ENCODE measurements at regions not wholly inside any gene's neighbourhood (a gene's known extent, or its start where the extent isn't known, plus 50 kb on each side); places are given as distances from the start of the nearest gene placed in this dataset.
"Not testable (repeated sequence)": the region's sequence is repeated elsewhere in the genome, so short reads cannot be mapped to it uniquely, and the experiment has no call there.

- DNase-seq: no peak
These were observed 2036.5 kb upstream of the CELF4 start for GRCh38 chr18:39602131-39602530.

DNA sequence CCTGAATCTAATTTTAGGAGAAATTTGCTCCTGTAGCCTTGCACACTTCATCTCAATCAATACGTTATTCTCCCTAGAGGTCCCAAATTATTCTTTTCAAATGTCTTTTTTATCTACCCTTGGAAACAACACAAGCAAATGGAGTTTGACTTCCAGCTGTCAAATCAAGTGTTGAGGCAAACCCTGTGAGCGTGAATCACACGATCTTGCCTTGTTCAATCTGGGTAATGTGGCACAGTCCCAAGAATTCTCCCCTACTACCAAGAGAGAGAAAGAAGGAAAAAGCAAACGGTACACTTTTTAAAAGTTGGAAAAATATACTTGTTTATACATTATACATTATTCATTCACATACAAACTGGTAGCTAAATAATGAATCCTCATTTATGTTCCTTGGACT, 2035.3 kb upstream of the CELF4 start:
- no peak for DNase-seq

GRCh38 chr18:39599251-39599650, 2033.7 kb upstream of the CELF4 start:
- no peak for DNase-seq

DNA sequence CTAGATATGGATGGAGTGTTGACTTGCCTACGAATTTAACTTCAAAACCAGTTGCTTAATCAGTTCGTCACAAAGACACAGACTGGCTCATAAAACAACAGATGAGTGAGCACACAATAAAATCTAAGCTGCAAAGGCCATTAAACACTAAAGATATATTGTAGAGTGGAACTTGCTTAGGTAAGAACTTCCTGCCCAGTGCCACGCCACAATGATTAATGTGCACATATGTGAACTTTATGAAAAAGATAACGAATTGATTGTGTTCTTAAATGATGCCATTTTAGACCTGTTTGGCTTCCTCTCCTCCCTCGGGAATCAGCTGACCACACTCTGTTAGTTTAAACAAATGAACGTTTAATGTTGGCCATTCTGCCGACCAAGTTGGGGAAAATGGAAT, 2031.3 kb upstream of the CELF4 start:
- no peak for DNase-seq

GRCh38 chr18:39596221-39596620, 2030.6 kb upstream of the CELF4 start:
- DNase-seq: no peak

GRCh38 chr18:39594206-39594605, 2028.6 kb upstream of the CELF4 start:
- DNase-seq: no peak

- DNase-seq: no peak
These were observed 2026.1 kb upstream of the CELF4 start for GRCh38 chr18:39591649-39592048.

DNA sequence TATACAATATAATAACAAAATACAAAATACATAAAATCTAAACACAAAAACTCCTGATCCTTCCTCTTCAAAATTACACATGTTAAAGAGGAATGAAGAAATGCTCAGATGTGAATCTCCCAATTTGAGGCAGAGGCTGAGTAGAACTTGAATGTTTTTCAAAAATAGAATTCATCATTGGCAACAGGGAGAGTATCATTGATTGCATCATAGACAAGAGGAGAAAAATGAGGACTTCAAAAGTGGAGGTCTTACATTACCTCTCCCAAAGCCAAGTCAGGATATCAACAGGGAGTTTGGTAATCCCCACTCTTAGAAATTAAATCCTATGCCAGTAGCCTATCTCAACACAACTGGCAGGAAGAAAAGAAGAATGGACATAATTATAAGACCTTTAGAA, 2023.9 kb upstream of the CELF4 start:
- no peak for DNase-seq

- DNase-seq: no peak
These were observed 2022.0 kb upstream of the CELF4 start for GRCh38 chr18:39587586-39587985.

DNA sequence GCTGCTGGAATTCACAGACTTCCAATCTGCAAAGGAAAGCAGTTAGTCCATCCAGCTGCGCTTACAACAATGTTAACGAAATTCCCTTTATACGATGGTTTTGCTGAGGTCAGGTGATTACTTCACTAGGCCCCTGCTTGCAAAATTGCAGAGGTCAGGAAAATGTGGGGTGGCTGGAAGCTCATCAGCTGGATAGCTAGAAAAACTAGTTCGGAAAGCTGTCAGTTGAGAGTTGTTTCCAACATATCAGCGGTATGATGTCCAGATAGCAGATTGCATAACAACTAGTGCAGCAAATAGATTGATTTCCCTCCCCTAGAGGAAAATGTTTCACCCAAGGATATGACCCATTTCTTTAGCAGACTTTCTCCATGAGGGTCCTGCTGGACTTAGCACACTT, 2021.1 kb upstream of the CELF4 start:
- no peak for DNase-seq

DNA sequence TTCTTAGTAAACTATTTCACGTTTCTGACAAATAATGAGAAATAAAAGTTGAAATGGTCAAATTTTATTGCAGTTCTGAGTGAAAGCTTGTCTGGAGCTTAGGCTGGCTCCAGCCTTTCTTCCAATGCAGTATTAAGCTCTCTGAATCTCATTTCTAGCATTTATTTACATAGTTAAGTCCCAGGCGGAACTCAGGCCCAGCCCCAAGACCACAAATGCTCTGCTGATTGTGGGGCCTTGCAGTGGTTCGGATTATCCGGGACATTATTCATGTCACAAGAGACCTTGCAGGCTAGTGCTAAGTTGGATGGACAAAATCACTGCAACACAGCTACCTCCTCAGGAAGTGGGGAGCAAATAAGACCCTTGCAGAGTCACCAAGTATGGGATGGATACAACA, 2009.3 kb upstream of the CELF4 start:
- DNase-seq: no peak

DNA sequence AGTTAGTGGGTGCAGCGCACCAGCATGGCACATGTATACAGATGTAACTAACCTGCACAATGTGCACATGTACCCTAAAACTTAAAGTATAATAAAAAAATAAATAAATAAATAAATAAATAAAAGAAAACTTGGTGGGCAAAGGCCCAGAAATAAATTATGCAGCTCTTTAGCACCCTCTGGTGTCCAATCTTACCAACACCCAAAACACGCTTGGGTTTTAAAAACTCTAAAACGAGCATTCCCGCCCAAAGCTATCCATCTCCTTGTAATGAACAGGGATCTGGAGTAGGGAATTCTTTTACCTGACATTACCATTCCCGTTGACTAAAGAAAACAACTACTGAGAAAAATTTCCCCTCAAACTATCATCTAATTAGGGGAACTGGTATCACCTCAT, 2005.9 kb upstream of the CELF4 start:
- peak; percentile 6 for DNase-seq

GRCh38 chr18:39565551-39566230, 2000.1 kb upstream of the CELF4 start:
- DNase-seq: not testable (repeated sequence)

DNA sequence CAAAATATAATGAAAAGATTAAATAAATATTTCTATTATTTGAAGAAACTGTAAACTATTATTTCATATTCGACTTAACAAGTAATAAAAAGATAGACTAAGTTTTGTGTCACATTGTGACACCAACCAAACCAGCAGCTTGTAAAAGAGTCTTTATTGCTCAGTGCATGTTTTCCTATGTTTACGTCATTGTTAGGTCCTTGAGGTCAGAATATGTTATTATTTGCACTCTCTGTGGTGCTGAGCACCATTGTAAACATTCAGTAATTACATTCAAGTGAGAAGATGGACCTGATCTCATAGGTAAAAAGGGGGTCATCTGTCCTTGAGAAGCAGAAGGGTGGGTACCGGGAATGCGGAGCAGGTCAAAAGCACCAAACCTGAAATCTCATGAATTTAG, 1999.1 kb upstream of the CELF4 start:
- no peak for DNase-seq

GRCh38 chr18:39561126-39561525, 1995.5 kb upstream of the CELF4 start:
- peak; percentile 26 for DNase-seq

GRCh38 chr18:39558658-39559057, 1993.1 kb upstream of the CELF4 start:
- DNase-seq: no peak

GRCh38 chr18:39555496-39555895, 1989.9 kb upstream of the CELF4 start:
- no peak for DNase-seq

- no peak for DNase-seq
These were observed 1985.1 kb upstream of the CELF4 start for GRCh38 chr18:39550701-39551100.

GRCh38 chr18:39549144-39549543, 1983.5 kb upstream of the CELF4 start:
- no peak for DNase-seq

DNA sequence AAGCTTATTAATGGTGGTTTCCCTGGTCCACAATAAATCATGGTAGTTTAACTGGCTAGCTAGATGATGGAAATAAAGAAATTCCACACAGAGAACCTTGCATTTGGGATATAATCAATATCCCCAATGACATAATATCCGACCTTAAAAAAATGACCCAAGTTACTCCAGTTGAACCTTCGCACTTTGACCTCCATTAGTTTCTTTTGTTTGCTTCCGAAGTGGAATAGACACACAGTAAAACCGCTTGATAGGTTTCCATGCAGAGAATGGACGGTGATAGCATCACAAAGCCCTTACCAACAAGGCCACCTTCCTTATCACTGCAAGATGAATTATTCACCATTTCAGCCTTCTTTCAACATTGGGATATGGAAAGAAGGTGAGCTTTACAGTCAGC, 1966.1 kb upstream of the CELF4 start:
- no peak for DNase-seq

- DNase-seq: no peak
These were observed 1963.8 kb upstream of the CELF4 start for GRCh38 chr18:39529358-39529757.

- peak; percentile 1 for DNase-seq
These were observed 1961.9 kb upstream of the CELF4 start for GRCh38 chr18:39527465-39527864.

DNA sequence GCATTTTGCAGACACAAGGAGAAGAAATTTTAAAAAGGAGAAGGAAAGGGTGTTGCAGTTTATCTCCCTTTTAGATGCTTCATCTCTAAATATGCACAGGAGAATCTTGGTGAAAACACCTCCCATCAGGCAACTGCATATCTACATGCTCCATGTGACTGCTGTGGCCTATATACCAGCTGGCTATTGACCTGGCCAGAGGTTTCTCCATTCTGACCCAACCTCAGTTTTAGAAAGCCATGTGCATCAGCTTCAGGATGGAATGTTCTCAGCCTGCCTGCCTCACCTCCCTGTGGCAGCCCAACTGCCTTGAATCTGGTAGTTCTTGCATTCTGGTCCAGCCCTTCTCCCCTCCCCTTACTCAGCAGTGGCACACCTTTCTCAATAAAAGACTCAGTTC, 1958.8 kb upstream of the CELF4 start:
- DNase-seq: no peak

DNA sequence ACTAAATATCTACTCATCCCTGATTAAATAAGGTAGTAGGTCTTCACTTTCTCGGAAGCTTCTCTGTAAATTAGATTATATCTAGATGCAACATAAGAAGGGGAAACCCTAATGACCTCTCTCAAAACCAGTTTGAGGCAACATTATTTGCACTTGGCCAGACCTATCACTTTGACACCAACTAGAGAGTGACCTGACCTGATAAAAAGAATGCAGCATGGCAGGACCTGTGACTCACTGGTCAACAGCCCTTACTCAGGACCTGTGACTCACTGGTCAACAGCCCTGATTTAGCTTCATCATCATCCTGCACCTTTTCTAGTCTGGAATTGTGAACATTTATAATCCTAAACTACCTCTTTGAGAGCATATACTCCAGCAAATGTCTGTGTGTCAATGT, 1957.7 kb upstream of the CELF4 start:
- DNase-seq: peak; percentile 76

DNA sequence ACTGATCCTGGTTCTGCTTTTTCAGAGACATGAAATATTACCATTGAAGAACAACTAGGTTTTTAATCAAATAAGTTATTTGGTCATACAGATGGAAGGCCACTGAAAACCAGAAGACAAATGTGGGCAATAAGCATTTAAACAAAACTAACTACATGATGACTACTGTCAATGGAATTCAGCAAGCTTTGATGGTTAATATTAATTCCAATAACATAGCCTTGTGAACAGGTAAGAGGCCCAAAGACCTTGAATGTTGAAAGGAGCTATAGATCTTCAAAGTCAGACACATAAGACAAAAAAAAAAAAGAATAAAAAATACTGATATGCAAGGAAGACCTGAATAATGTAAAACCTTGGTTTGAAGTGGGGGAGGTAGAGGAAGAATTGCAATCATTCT, 1955.6 kb upstream of the CELF4 start:
- no peak for DNase-seq

DNA sequence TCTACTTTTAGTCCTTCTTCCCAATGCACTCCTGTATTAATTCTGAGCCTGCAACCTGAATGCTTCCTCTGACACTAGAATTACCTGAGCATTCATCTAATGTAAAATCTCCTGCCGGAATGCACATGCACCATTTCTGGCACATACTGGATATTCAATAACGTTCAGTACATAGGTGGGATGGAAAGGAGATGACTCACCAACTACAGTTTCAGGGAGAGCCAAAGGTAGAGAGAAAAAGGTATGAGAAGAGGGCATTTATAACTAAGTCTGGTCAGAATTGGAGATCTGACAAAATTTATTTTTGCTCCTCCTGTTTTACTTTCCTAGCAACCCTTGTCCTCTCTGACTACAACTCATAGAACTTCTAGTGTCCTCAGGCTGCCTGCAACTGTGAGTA, 1954.1 kb upstream of the CELF4 start:
- no peak for DNase-seq
